ENCODE measurements at regions not wholly inside any gene's neighbourhood (a gene's known extent, or its start where the extent isn't known, plus 50 kb on each side); places are given as distances from the start of the nearest gene placed in this dataset.

DNA sequence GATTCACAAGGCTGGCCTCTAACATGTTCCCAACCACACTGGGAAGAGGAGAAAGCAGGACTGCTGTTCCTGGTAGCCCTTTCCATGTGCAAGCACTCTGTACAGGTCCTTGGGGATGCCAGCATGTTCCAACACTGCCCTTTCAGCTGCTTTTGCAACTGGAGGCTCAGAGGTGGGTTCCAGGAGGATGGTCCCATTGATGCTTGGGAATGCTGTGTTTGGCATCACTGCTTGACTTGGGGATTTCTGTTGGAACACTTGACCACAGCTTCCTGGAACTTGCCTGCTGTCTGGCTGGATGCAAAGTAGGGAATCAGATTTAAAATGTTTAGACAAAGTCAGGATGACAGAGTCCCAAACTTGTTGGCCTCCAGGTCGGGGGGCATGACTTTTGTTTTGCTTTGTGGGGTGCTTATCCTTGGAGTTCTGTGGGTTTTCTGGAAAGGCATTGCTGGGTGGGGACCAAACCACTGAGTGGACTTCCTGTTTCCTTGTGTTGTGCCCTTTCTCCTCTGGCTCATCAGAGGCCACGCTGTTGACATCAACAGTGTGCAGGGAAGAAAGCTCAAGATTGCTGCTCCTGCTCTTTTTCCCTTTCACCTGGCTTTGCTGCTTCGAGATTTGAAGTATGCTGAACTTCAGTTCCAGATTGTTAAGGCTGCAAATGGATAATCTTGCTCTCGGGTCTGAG lies 148.5 kb upstream of the RPS23 start:
- Histone ChIP-seq H3K9me3 (ENCODE audit: severe bottlenecking) (no peaks in the 10 kb centered on the region), H3K36me3 (ENCODE audit: low read depth) (no peaks in the 10 kb centered on the region), H3K27ac (ENCODE audit: poor library complexity, severe bottlenecking) (no peak overlapping the region), H3K4me1 (ENCODE audit: insufficient read depth, poor library complexity, severe bottlenecking) (peaks cover 5% of the 10 kb centered on the region), H3K4me3 (ENCODE audit: severe bottlenecking) (no peak overlapping the region), H3K27me3 (ENCODE audit: insufficient read depth, poor library complexity, severe bottlenecking) (no peaks in the 10 kb centered on the region)
- no peak for TF ChIP-seq CTCF (IDR thresholded peaks at IDR 0.05; ENCODE audit: poor library complexity, severe bottlenecking)
- DNase-seq (ENCODE audit: low spot score), result no peak
- no peak for ATAC-seq (ENCODE audit: low read depth)

GRCh38 chr5:82425591-82425990 lies 147.4 kb upstream of the RPS23 start:
- TF ChIP-seq CTCF (IDR thresholded peaks at IDR 0.05; ENCODE audit: poor library complexity, severe bottlenecking), result no peak
- no peak overlapping the region for H3K27ac ChIP-seq (ENCODE audit: poor library complexity, severe bottlenecking)
- ATAC-seq (ENCODE audit: low read depth) (no peak), DNase-seq (ENCODE audit: low spot score) (no peak)
- no peaks in the 10 kb centered on the region for H3K9me3 ChIP-seq (ENCODE audit: severe bottlenecking)
- H3K27me3 ChIP-seq (ENCODE audit: insufficient read depth, poor library complexity, severe bottlenecking), result no peaks in the 10 kb centered on the region
- H3K4me3 ChIP-seq (ENCODE audit: severe bottlenecking), result no peak overlapping the region
- H3K36me3 ChIP-seq (ENCODE audit: low read depth), result no peaks in the 10 kb centered on the region
- peaks cover 13% of the 10 kb centered on the region for H3K4me1 ChIP-seq (ENCODE audit: insufficient read depth, poor library complexity, severe bottlenecking)

DNA sequence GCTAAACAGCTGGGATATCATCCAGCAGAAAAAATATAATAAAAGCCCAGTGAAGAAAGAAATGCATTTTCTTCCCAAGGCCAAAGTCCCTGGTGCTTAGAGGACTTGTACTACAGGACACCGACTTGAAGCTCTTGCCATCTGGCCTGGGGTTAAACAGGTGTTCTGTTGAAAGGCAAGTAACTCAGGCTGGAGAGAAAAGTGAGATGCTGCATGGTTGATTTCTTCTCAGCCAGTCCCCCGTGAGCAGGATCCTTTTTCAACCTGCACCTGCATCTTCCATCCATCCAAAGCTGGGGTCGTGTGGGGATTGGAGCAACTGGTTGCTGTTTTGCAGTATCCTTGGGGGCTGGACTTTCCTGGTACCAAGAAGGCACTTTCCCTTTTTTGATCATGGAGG lies 146.1 kb upstream of the RPS23 start:
- H3K4me3 ChIP-seq (ENCODE audit: severe bottlenecking), result no peak overlapping the region
- peaks cover 22% of the 10 kb centered on the region for H3K4me1 ChIP-seq (ENCODE audit: insufficient read depth, poor library complexity, severe bottlenecking)
- no peaks in the 10 kb centered on the region for H3K9me3 ChIP-seq (ENCODE audit: severe bottlenecking)
- H3K36me3 ChIP-seq (ENCODE audit: low read depth), result no peaks in the 10 kb centered on the region
- no peak for DNase-seq (ENCODE audit: low spot score)
- ATAC-seq (ENCODE audit: low read depth), result no peak
- no peak overlapping the region for H3K27ac ChIP-seq (ENCODE audit: poor library complexity, severe bottlenecking)
- no peak for TF ChIP-seq CTCF (IDR thresholded peaks at IDR 0.05; ENCODE audit: poor library complexity, severe bottlenecking)
- H3K27me3 ChIP-seq (ENCODE audit: insufficient read depth, poor library complexity, severe bottlenecking), result no peaks in the 10 kb centered on the region

- Histone ChIP-seq H3K9me3 (ENCODE audit: severe bottlenecking) (no peaks in the 10 kb centered on the region), H3K36me3 (ENCODE audit: low read depth) (no peaks in the 10 kb centered on the region), H3K27me3 (ENCODE audit: insufficient read depth, poor library complexity, severe bottlenecking) (no peaks in the 10 kb centered on the region), H3K4me3 (ENCODE audit: severe bottlenecking) (no peak overlapping the region), H3K4me1 (ENCODE audit: insufficient read depth, poor library complexity, severe bottlenecking) (peaks cover 25% of the 10 kb centered on the region), H3K27ac (ENCODE audit: poor library complexity, severe bottlenecking) (no peak overlapping the region)
- no peak for TF ChIP-seq CTCF (IDR thresholded peaks at IDR 0.05; ENCODE audit: poor library complexity, severe bottlenecking)
- no peak for DNase-seq (ENCODE audit: low spot score)
- no peak for ATAC-seq (ENCODE audit: low read depth)
Measured at GRCh38 chr5:82422751-82423181, 144.6 kb upstream of the RPS23 start.

DNA sequence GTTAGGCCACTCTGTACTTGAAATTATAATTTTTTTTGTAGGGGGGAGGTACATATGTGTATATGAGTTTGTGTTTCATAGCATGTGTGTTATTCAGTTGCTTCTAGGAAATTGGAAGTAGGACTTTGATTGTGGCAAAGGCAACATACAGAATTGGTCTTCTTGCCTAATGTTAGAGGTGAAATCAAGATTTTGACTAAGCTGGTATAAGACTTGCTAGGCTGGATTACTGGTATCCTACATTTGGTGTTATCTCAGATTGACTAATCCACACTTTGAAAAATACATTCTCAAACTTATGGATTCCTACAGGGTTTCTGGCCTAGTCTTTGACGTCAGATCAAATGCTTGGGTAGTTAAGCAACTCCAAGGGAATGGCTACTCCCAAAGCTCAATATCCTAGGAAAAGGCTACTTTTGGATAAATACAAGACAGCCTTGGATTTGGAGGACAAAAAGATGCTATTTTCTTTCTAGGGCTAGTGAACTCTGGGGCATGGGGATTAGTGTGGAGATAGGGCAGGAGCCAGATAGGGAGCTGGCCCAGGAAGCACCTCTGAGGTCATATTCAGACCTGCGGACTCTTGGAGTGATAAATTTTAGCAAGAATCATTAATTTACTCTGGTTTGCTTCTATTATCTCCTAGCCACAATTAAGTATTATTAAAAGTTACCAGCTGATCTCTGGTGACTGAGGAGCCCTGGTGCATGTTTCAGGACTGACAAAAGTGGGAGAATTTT lies 144.0 kb upstream of the RPS23 start:
- no peaks in the 10 kb centered on the region for H3K36me3 ChIP-seq (ENCODE audit: low read depth)
- H3K4me3 ChIP-seq (ENCODE audit: severe bottlenecking), result no peak overlapping the region
- H3K4me1 ChIP-seq (ENCODE audit: insufficient read depth, poor library complexity, severe bottlenecking), result peaks cover 25% of the 10 kb centered on the region
- H3K9me3 ChIP-seq (ENCODE audit: severe bottlenecking), result no peaks in the 10 kb centered on the region
- peak overlapping the region; percentile 66 for H3K27ac ChIP-seq (ENCODE audit: poor library complexity, severe bottlenecking)
- DNase-seq (ENCODE audit: low spot score) (no peak), ATAC-seq (ENCODE audit: low read depth) (no peak)
- no peak for TF ChIP-seq CTCF (IDR thresholded peaks at IDR 0.05; ENCODE audit: poor library complexity, severe bottlenecking)
- H3K27me3 ChIP-seq (ENCODE audit: insufficient read depth, poor library complexity, severe bottlenecking), result no peaks in the 10 kb centered on the region

Measured in RWPE2 (cell line).